ENCODE measurements at regions not wholly inside any gene's neighbourhood (a gene's known extent, or its start where the extent isn't known, plus 50 kb on each side); places are given as distances from the start of the nearest gene placed in this dataset.
"Not testable (repeated sequence)": the region's sequence is repeated elsewhere in the genome, so short reads cannot be mapped to it uniquely, and the experiment has no call there.

DNA sequence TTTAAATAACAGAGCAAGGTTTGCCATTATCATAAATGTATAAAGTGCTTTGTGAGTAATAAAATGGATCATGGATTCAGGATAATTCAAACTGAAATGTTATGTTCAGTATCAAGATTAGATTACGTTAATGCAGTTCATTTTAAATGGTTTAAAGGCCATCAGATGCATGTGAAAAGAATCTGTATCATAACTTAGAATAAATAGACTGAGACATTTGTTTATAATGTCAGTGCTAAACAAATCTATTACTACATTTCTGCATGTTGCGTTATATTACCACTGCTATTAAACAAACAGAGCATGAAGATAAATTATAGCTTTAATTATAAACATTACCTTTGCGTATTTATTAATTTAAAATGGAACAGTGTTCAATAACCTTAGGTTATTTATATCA lies 160.2 kb downstream of the TOX3 start:
- DNase-seq (ENCODE audit: low read depth): no peak

- no peak for DNase-seq (ENCODE audit: low read depth)
These were observed 162.6 kb downstream of the TOX3 start for GRCh38 chr16:52384378-52384777.

GRCh38 chr16:52383640-52384292 lies 163.2 kb downstream of the TOX3 start:
- no peak for DNase-seq (ENCODE audit: low read depth)

- no peak for DNase-seq (ENCODE audit: low read depth)
These were observed 163.8 kb downstream of the TOX3 start for GRCh38 chr16:52383119-52383518.

GRCh38 chr16:52379551-52379950 lies 167.4 kb downstream of the TOX3 start:
- DNase-seq (ENCODE audit: low read depth): no peak

GRCh38 chr16:52376676-52377280 lies 170.2 kb downstream of the TOX3 start:
- DNase-seq (ENCODE audit: low read depth): no peak

DNA sequence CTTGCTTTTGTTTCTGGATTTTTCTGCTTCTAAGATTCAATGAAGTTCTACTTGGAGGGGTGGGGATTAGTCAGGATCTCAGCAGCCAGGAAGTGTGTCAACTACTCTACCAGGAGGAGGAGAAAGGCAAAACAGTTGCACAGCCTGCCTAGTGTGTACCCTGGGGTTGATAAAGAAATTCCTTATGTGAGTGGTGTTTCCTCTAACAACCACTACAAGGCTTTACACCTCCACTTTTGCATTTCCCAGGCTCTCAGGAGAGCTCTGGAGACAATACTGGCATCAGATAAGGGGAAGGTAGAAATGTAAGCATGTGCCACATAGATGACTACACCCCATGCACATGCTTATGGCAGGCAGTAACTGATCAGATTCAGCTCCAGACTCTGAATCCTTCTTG lies 174.6 kb downstream of the TOX3 start:
- no peak for DNase-seq (ENCODE audit: low read depth)

DNA sequence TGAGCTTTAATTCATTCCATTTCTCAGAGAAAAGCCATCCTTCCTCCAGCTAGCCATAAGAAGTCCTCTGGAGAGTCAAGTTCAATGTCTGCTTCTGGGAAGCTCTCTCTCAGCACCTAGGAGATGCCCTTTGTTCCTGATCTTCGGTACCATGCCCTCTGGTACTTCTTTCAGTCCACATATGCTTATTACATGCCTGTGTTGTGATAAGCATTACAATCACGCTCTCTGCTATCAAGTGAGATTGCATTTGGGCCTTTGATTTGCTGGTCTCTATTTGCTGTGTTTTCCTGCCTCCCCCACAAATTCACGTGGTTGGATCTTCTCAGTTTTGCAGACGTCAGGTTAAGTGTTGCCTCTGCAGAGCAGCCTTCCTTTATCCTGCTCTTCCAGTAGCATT lies 178.1 kb downstream of the TOX3 start:
- no peak for DNase-seq (ENCODE audit: low read depth)

DNA sequence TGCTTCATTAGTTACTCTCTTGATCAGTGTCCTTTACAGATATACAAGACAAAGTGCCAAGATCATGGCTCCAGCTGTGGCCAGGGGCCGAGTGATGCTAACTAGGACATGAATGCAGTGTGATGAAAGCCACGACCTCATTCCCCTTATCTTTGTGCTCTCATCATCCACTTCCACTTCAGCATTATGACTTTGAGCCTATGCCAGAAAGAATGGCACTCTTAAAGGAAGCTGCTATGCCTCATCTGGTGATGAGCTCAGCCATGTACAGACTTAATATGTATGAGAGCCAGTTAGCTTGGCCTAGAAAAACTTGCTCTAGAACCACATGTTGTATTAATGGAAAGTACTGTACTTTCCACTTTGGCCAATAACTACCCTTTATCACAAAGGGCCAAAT lies 179.1 kb downstream of the TOX3 start:
- no peak for DNase-seq (ENCODE audit: low read depth)

DNA sequence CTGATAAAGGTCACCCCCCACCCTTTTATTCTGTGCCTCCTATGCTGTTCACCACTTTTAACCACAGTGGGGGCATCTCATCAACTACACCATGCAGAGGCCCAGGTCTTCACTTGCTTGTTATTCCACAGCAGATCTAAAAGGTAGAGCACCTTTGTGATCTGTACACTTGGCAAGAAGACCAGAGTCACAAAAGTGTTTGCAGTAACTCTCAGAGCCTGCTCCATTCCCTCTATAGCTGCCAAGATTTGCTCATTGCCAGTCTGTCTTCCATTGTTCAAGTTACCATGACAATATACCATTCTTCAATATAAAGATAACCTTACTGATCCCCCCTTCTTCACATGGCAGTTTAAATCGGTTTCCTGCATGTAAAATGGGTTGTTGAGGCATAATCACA lies 180.0 kb downstream of the TOX3 start:
- no peak for DNase-seq (ENCODE audit: low read depth)

DNA sequence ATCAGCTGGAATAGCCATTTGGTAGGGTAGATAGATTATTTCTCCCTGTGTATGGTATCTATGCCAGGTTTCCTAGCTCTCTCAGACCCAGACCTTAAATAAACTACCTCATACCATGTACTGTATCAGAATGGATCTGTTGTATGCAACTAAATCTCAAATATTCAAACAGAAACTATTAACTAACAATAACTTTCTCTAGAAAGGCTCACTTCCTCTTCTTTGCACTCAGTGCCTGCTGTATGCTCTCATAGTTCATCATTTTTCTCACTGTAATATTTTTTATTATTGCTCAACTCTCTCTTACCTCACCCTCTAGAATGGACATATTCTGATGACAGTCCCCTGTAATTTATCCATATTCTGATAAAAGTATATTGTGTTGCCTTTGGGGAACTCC lies 182.4 kb downstream of the TOX3 start:
- DNase-seq (ENCODE audit: low read depth): no peak

GRCh38 chr16:52363082-52363481 lies 183.9 kb downstream of the TOX3 start:
- DNase-seq (ENCODE audit: low read depth): no peak

- DNase-seq (ENCODE audit: low read depth): no peak
These were observed 189.2 kb downstream of the TOX3 start for GRCh38 chr16:52357711-52358110.

- DNase-seq (ENCODE audit: low read depth): no peak
These were observed 193.7 kb downstream of the TOX3 start for GRCh38 chr16:52353249-52353648.

- DNase-seq (ENCODE audit: low read depth): no peak
These were observed 195.5 kb downstream of the TOX3 start for GRCh38 chr16:52351451-52351850.

- DNase-seq (ENCODE audit: low read depth): no peak
These were observed 196.8 kb downstream of the TOX3 start for GRCh38 chr16:52350031-52350642.

GRCh38 chr16:52346709-52347108 lies 200.2 kb downstream of the TOX3 start:
- no peak for DNase-seq (ENCODE audit: low read depth)

- not testable (repeated sequence) for DNase-seq (ENCODE audit: low read depth)
These were observed 213.3 kb downstream of the TOX3 start for GRCh38 chr16:52333673-52334072.

- no peak for DNase-seq (ENCODE audit: low read depth)
These were observed 226.0 kb downstream of the TOX3 start for GRCh38 chr16:52320930-52321439.

GRCh38 chr16:52318302-52319009 lies 228.5 kb downstream of the TOX3 start:
- no peak for DNase-seq (ENCODE audit: low read depth)

GRCh38 chr16:52316241-52316640 lies 230.7 kb downstream of the TOX3 start:
- no peak for DNase-seq (ENCODE audit: low read depth)

DNA sequence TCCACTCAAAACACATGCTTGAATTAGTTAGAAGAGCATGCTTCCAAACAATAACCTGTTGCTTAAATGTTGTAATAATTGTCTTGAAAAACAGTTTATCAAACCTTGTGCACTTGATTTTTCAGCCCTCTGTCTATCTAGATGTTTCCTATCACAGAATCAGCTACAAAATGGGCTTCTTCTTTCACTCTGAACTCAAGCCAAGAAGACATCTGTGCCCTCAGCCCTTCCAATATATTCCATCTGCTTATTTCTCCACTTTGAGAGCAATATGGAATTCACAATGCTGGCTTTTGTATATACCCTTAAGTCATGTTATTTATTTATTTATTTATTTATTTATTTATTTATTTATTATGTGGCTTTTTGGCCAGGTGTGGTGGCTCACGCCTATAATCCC lies 234.2 kb downstream of the TOX3 start:
- DNase-seq (ENCODE audit: low read depth): no peak
